Coronary artery (tissue), 2 donors: ENCODE measurements at regions not wholly inside any gene's neighbourhood (a gene's known extent, or its start where the extent isn't known, plus 50 kb on each side); places are given as distances from the start of the nearest gene placed in this dataset.

Experiments
- DNase-seq: peaks from one replicate; pipeline ENCODE4 v3.0.0-alpha.2; 2017; ENCODE audit warnings: low spot score
- H3K27ac ChIP-seq, 2 donors: fragments of 200-600 bp; sonication (generic); one replicate each; pipeline ENCODE4 v1.5.1; 2016 to 2019
- H3K4me3 ChIP-seq: fragments of 200-600 bp; sonication (generic); 2 replicates; pipeline ENCODE4 v1.5.1; 2016; ENCODE audit warnings: mild to moderate bottlenecking, moderate library complexity
- CTCF ChIP-seq: fragments of 200-600 bp; sonication (generic); IDR thresholded peaks from one replicate; pipeline ENCODE4 v1.5.1; 2019; ENCODE audit warnings: antibody characterized with exemption

- DNase-seq: no peak
- Histone ChIP-seq H3K27ac (no peak overlapping the region), H3K4me3 (no peak overlapping the region)
- no peak for TF ChIP-seq CTCF
Measured at GRCh38 chr13:105363261-105364190, 1171.9 kb downstream of the EFNB2 start.

DNA sequence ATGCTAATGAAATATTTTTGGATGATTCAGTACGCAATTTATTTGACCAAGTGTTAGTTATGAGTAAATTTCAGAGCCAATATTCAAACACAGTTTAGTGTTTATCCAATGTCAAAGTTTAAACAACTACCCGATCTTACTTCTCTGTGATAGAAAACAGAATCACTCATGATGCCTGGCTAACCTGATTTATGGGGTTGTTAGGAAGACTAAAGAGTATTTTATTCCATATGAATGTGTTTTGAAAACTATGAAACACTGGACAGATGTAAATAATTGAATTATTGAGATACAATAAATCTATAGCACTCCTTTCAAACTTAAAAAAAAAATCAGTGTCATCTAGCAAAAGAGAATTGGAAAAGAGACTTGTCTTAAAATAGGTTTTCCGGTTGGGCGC lies 1181.8 kb downstream of the EFNB2 start:
- Histone ChIP-seq H3K27ac (no peak overlapping the region), H3K4me3 (no peak overlapping the region)
- TF ChIP-seq CTCF: no peak
- DNase-seq: no peak

DNA sequence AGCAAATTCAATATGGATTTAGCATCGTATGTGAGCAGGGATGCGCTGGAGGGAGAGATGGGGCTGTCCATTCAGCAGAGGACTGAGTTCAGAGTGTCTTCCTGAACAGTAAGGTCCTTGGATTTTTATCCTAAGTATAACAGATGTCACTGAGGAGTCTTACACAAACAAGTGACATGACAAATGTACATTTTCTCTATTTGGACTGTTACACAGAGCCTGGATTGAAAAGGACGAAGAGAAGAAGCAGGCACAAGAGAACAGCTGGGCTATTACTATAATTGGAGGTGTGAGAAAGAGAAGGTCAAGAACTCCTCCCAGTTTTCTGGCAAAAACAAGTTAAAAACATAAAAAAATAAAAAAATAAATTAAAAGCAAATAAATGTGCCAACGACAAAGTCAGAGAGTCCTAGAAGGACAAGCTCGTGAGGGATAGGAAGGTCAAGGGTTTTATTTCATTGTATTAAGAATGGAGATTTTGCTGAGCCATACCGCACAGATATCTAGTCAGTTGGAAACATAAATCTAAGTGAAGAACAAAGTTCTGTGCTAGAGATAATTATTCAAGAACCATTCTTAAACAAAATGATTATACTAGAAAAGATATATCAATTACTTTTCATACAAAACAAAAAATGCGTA lies 1186.3 kb downstream of the EFNB2 start:
- TF ChIP-seq CTCF: no peak
- Histone ChIP-seq H3K4me3 (no peak overlapping the region), H3K27ac (no peak overlapping the region)
- no peak for DNase-seq

DNA sequence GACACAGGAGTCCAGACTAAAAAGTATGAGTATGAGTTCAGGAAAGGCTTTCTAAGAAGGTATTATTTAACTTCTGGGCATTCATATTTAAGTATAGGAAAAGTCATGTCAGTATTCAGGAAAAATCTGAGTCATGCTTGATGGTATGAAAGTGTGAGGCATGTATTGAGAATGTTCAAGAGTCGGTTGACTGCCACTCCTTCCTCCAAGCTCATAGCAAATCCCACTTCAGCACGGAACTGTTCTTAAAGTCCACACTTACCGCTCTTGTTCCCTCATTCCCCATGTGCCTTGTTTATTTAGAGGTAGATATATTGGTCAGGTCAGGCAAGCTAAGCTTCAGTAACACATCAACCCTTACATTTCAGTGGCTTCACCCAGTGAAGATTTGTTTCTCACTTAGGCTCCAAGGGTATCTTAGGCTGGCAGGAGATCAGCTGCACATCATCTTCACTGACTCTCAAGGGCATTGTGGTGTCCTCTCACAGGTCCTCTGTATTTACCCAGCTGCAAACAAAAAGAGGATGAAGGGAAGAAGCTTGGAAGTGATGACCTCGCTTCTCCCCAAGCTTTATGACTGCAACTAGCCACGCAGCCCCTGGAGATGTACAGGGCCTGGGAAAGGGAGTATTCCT lies 1189.2 kb downstream of the EFNB2 start:
- no peak for TF ChIP-seq CTCF
- DNase-seq: no peak
- Histone ChIP-seq H3K4me3 (no peak overlapping the region), H3K27ac (no peak overlapping the region)

GRCh38 chr13:105345730-105346129 lies 1189.7 kb downstream of the EFNB2 start:
- no peak for DNase-seq
- Histone ChIP-seq H3K27ac (no peak overlapping the region), H3K4me3 (no peak overlapping the region)
- no peak for TF ChIP-seq CTCF

DNA sequence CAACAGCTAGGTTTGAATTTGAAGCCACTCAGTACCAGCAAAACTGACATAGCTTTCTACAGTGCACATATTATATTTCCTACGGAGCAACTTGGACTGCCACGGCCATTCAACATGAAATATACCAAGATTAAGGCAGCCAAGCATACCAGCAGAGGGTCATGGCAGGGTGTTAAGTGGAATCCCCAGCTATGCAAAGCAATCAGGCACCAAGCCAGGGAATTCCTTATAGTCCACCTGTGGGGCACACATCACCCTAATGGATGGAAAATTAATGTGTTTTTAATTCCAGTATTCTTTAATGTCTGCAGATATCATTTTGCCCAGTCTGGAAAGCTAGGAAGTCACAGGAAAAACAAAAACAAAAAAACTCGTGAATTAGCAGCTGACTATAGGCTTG lies 1190.3 kb downstream of the EFNB2 start:
- H3K27ac ChIP-seq: no peak overlapping the region
- DNase-seq: no peak
- no peak for TF ChIP-seq CTCF
- no peak overlapping the region for H3K4me3 ChIP-seq
